ENCODE measurements at regions not wholly inside any gene's neighbourhood (a gene's known extent, or its start where the extent isn't known, plus 50 kb on each side); places are given as distances from the start of the nearest gene placed in this dataset.

- Mint-ChIP-seq H3K27ac (no peak overlapping the region), H3K4me3 (no peak overlapping the region), H3K4me1 (no peaks in the 10 kb centered on the region), H3K36me3 (no peaks in the 10 kb centered on the region), H3K9me3 (peaks cover 12% of the 10 kb centered on the region), H3K27me3 (no peaks in the 10 kb centered on the region)
- no peak for DNase-seq
- CTCF ChIA-PET = no interaction called here
These were observed 1540.6 kb upstream of the GBE1 start for GRCh38 chr3:83302091-83302490.

GRCh38 chr3:83317605-83318004, 1556.2 kb upstream of the GBE1 start:
- H3K27me3 Mint-ChIP-seq = no peaks in the 10 kb centered on the region
- no peak for DNase-seq
- no peaks in the 10 kb centered on the region for H3K4me1 Mint-ChIP-seq
- CTCF ChIA-PET = no interaction called here
- no peak overlapping the region for H3K4me3 Mint-ChIP-seq
- no peak overlapping the region for H3K27ac Mint-ChIP-seq
- H3K9me3 Mint-ChIP-seq = peaks cover 12% of the 10 kb centered on the region
- H3K36me3 Mint-ChIP-seq = no peaks in the 10 kb centered on the region

DNA sequence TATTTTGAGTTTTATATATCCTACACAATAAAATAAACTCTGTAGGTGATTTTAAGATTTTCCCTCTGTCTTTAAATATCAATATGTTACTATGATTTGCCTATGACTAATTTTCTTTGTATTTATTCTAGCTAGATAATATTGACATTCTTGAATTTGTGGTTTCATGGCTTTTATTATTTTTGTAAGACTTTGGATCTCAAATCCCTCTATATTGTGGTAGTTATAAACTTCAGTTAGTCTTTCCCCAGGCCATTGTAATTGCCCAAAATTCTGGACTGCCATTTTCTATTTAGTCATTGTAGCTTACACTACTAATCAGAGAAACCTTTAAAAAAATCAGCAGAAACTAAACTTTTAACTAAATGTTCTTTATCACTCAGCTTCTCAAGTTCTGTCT, 1559.3 kb upstream of the GBE1 start:
- H3K36me3 Mint-ChIP-seq = no peaks in the 10 kb centered on the region
- no peak overlapping the region for H3K27ac Mint-ChIP-seq
- no peaks in the 10 kb centered on the region for H3K4me1 Mint-ChIP-seq
- H3K4me3 Mint-ChIP-seq = no peak overlapping the region
- peaks cover 9% of the 10 kb centered on the region for H3K9me3 Mint-ChIP-seq
- H3K27me3 Mint-ChIP-seq = no peaks in the 10 kb centered on the region
- no peak for DNase-seq
- CTCF ChIA-PET = no interaction called here

DNA sequence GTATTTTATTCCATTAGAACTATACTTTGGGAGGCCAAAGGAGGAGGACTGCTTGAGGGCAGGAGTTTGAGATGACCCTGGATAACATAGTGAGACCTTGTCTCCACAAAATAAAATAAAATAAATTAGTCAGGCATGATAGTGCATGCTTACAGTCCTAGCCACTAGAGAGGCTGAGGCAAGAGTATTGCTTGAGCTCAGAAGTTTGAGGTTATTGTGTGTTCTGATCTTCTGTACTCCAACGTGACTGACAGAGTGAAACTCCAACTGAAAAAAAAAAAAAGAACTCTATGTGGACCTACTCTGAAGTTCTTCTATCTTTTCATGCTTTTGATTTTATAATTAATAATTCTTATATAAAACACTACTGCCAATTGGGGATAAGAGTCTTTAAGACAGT, 1560.0 kb upstream of the GBE1 start:
- CTCF ChIA-PET = no interaction called here

GRCh38 chr3:83321891-83322290, 1560.4 kb upstream of the GBE1 start:
- no peaks in the 10 kb centered on the region for H3K27me3 Mint-ChIP-seq
- no peaks in the 10 kb centered on the region for H3K4me1 Mint-ChIP-seq
- CTCF ChIA-PET = no interaction called here
- peaks cover 8% of the 10 kb centered on the region for H3K9me3 Mint-ChIP-seq
- H3K4me3 Mint-ChIP-seq = no peak overlapping the region
- H3K27ac Mint-ChIP-seq = no peak overlapping the region
- DNase-seq = no peak
- H3K36me3 Mint-ChIP-seq = no peaks in the 10 kb centered on the region

More for the DNA sequence above, 1560.0 kb upstream of the GBE1 start:
- Mint-ChIP-seq H3K36me3 (no peaks in the 10 kb centered on the region), H3K9me3 (peaks cover 8% of the 10 kb centered on the region), H3K27me3 (no peaks in the 10 kb centered on the region), H3K27ac (no peak overlapping the region), H3K4me3 (no peak overlapping the region), H3K4me1 (no peaks in the 10 kb centered on the region)
- no peak for DNase-seq

DNA sequence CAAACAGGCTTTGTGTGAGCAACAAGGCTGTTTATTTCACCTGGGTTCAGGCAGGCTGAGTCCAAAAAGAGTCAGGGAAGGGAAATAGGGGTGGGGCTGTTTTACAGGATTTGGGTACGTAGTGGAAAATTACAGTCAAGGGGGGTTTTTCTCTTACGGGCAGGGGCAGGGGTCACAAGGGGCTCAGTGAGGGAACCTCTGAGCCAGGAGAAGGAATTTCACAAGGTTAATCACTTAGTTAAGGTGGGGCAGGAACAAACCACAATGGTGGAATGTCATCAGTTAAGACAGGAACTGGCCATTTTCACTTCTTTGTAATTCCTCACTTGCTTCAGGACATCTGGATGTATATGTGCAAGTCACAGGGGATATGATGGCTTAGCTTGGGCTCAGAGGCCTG, 1592.8 kb upstream of the GBE1 start:
- Mint-ChIP-seq H3K9me3 (peaks cover 17% of the 10 kb centered on the region), H3K4me1 (no peaks in the 10 kb centered on the region), H3K27me3 (no peaks in the 10 kb centered on the region), H3K27ac (no peak overlapping the region), H3K4me3 (no peak overlapping the region), H3K36me3 (no peaks in the 10 kb centered on the region)
- CTCF ChIA-PET = no interaction called here
- DNase-seq = no peak

- no peak overlapping the region for H3K27ac Mint-ChIP-seq
- H3K36me3 Mint-ChIP-seq = no peaks in the 10 kb centered on the region
- no peaks in the 10 kb centered on the region for H3K4me1 Mint-ChIP-seq
- no peak overlapping the region for H3K4me3 Mint-ChIP-seq
- CTCF ChIA-PET = no interaction called here
- H3K9me3 Mint-ChIP-seq = peaks cover 7% of the 10 kb centered on the region
- H3K27me3 Mint-ChIP-seq = no peaks in the 10 kb centered on the region
- no peak for DNase-seq
These were observed 1565.5 kb upstream of the CADM2 start for GRCh38 chr3:83393276-83393675.

- no peak for DNase-seq
- no peaks in the 10 kb centered on the region for H3K36me3 Mint-ChIP-seq
- H3K27ac Mint-ChIP-seq = no peak overlapping the region
- no peaks in the 10 kb centered on the region for H3K27me3 Mint-ChIP-seq
- H3K4me1 Mint-ChIP-seq = no peaks in the 10 kb centered on the region
- CTCF ChIA-PET = no interaction called here
- no peak overlapping the region for H3K4me3 Mint-ChIP-seq
- H3K9me3 Mint-ChIP-seq = peaks cover 10% of the 10 kb centered on the region
These were observed 1554.9 kb upstream of the CADM2 start for GRCh38 chr3:83403927-83404326.

DNA sequence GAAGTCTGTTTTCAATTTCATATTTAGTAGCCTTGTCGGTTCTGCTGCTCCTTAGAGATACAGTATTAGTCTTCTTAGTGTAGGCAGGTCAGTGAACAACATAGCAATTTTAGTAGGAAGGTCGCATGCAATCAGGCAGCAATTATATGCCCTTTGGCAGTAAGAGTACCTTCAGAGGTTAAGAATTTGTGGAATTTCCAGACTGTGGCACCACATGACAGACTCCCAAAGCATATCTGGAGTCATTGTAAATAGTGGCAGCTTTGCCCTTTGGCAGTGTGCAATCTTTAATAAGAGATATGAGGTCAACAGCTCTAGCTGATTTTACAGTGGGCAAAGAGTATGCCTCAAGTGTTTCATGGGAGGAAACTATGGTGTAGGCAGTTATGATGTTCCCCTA, 1532.5 kb upstream of the CADM2 start:
- CTCF ChIA-PET = no interaction called here
- no peaks in the 10 kb centered on the region for H3K36me3 Mint-ChIP-seq
- H3K4me3 Mint-ChIP-seq = no peak overlapping the region
- no peak for DNase-seq
- H3K4me1 Mint-ChIP-seq = no peaks in the 10 kb centered on the region
- H3K27ac Mint-ChIP-seq = no peak overlapping the region
- no peaks in the 10 kb centered on the region for H3K27me3 Mint-ChIP-seq
- peaks cover 8% of the 10 kb centered on the region for H3K9me3 Mint-ChIP-seq

GRCh38 chr3:83434880-83435587, 1523.8 kb upstream of the CADM2 start:
- Mint-ChIP-seq H3K4me1 (no peaks in the 10 kb centered on the region), H3K27ac (no peak overlapping the region), H3K36me3 (no peaks in the 10 kb centered on the region), H3K4me3 (no peak overlapping the region), H3K27me3 (no peaks in the 10 kb centered on the region), H3K9me3 (no peaks in the 10 kb centered on the region)
- DNase-seq = no peak
- CTCF ChIA-PET = no interaction called here

DNA sequence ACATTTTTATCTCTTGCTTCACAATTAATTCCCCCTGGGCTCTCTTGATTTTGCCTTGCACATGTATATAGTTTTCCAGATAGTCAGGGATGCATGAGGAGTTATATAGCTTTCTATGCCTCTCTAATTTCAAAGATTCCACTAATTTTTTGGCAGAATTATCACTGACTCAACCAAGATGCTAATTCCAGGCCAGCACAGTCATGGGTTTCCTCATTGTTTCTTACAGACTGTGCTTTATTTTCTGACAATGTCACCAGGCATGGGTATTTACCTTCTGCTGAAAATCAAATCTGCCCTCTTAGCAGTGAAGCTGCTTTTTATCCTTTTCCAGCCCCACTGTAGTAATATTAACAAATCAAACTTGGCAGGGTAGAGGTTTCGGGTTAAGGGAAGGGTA, 1520.6 kb upstream of the CADM2 start:
- no peak for DNase-seq
- Mint-ChIP-seq H3K36me3 (no peaks in the 10 kb centered on the region), H3K27me3 (no peaks in the 10 kb centered on the region), H3K4me1 (no peaks in the 10 kb centered on the region), H3K9me3 (peaks cover 5% of the 10 kb centered on the region), H3K27ac (no peak overlapping the region), H3K4me3 (no peak overlapping the region)
- CTCF ChIA-PET = no interaction called here

GRCh38 chr3:83453056-83453455, 1505.7 kb upstream of the CADM2 start:
- no peaks in the 10 kb centered on the region for H3K36me3 Mint-ChIP-seq
- no peak for DNase-seq
- peaks cover 2% of the 10 kb centered on the region for H3K9me3 Mint-ChIP-seq
- no peak overlapping the region for H3K4me3 Mint-ChIP-seq
- H3K27me3 Mint-ChIP-seq = no peaks in the 10 kb centered on the region
- H3K4me1 Mint-ChIP-seq = no peaks in the 10 kb centered on the region
- H3K27ac Mint-ChIP-seq = no peak overlapping the region
- CTCF ChIA-PET = no interaction called here

DNA sequence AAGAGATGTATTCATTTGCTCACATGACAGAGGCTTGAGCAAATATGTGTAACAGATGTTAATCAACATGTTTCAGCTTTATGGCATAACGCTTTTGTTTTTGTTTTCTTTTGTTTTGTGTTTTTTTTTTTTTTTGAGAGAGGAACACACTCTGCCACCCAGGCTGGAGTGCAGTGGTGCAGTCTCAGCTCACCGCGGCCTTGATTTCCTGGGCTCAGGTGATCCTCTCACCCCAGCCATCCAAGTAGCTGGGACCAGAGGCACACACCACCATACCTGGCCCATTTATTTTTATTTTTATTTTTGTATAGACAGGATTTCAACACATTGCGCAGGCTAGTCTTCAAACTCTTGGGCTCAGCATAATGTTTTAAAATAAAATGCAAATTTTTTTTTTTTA, 1504.4 kb upstream of the CADM2 start:
- no peak overlapping the region for H3K4me3 Mint-ChIP-seq
- CTCF ChIA-PET = no interaction called here
- peaks cover 2% of the 10 kb centered on the region for H3K9me3 Mint-ChIP-seq
- no peaks in the 10 kb centered on the region for H3K36me3 Mint-ChIP-seq
- H3K4me1 Mint-ChIP-seq = no peaks in the 10 kb centered on the region
- H3K27me3 Mint-ChIP-seq = no peaks in the 10 kb centered on the region
- no peak overlapping the region for H3K27ac Mint-ChIP-seq
- no peak for DNase-seq

GRCh38 chr3:83457551-83457950, 1501.2 kb upstream of the CADM2 start:
- no peaks in the 10 kb centered on the region for H3K4me1 Mint-ChIP-seq
- no peaks in the 10 kb centered on the region for H3K27me3 Mint-ChIP-seq
- CTCF ChIA-PET = no interaction called here
- H3K4me3 Mint-ChIP-seq = no peak overlapping the region
- no peak overlapping the region for H3K27ac Mint-ChIP-seq
- no peak for DNase-seq
- no peaks in the 10 kb centered on the region for H3K9me3 Mint-ChIP-seq
- H3K36me3 Mint-ChIP-seq = no peaks in the 10 kb centered on the region

- no peak overlapping the region for H3K4me3 Mint-ChIP-seq
- CTCF ChIA-PET = no interaction called here
- H3K36me3 Mint-ChIP-seq = no peaks in the 10 kb centered on the region
- no peaks in the 10 kb centered on the region for H3K27me3 Mint-ChIP-seq
- no peak overlapping the region for H3K27ac Mint-ChIP-seq
- H3K4me1 Mint-ChIP-seq = no peaks in the 10 kb centered on the region
- no peaks in the 10 kb centered on the region for H3K9me3 Mint-ChIP-seq
- no peak for DNase-seq
These were observed 1498.7 kb upstream of the CADM2 start for GRCh38 chr3:83460052-83460451.

- CTCF ChIA-PET = no interaction called here
- DNase-seq = no peak
- Mint-ChIP-seq H3K27ac (no peak overlapping the region), H3K4me1 (no peaks in the 10 kb centered on the region), H3K9me3 (no peaks in the 10 kb centered on the region), H3K27me3 (no peaks in the 10 kb centered on the region), H3K4me3 (no peak overlapping the region), H3K36me3 (no peaks in the 10 kb centered on the region)
These were observed 1497.4 kb upstream of the CADM2 start for GRCh38 chr3:83461411-83461810.
